MCF 10A (cell line): ENCODE measurements at regions not wholly inside any gene's neighbourhood (a gene's known extent, or its start where the extent isn't known, plus 50 kb on each side); places are given as distances from the start of the nearest gene placed in this dataset.

Source experiments
- BruUV-seq: library from RNA; stranded (reverse); fragments of 400-500 nt; replicated peaks from 2 replicates; lab custom pipeline; 2021; lab: Mats Ljungman, UMichigan
- CTCF ChIA-PET: fragments of 300-600 bp; sonication (Branson Sonifier 250); formaldehyde crosslinking; extraction: SDS; loops from one replicate; lab custom pipeline; 2021; ENCODE audit warnings: antibody characterized with exemption, inconsistent platforms; lab: Yijun Ruan, JAX
- POLR2A ChIA-PET: fragments of 300-600, 350-650 bp; sonication (Branson Sonifier 250); formaldehyde crosslinking; extraction: SDS; loops from one replicate; lab custom pipeline; 2020; ENCODE audit warnings: antibody characterized with exemption, inconsistent platforms; lab: Yijun Ruan, JAX
- DNase-seq: peaks from one replicate; pipeline ENCODE4 v3.0.0-alpha.2; 2018; ENCODE audit not compliant: unreplicated experiment
- H3K27ac Mint-ChIP-seq: one replicate; pipeline ENCODE4 v1.8.0; 2022; ENCODE audit warnings: mild to moderate bottlenecking, low read depth, mixed read lengths; ENCODE audit not compliant: unreplicated experiment
- H3K27me3 Mint-ChIP-seq: one replicate; pipeline ENCODE4 v1.8.0; 2022; ENCODE audit warnings: mixed read lengths; ENCODE audit not compliant: insufficient read depth, unreplicated experiment
- H3K36me3 Mint-ChIP-seq: one replicate; pipeline ENCODE4 v1.8.0; 2022; ENCODE audit warnings: mild to moderate bottlenecking, moderate library complexity, mixed read lengths; ENCODE audit not compliant: insufficient read depth, unreplicated experiment
- H3K4me1 Mint-ChIP-seq: one replicate; pipeline ENCODE4 v1.8.0; 2022; ENCODE audit warnings: mixed read lengths; ENCODE audit not compliant: insufficient read depth, unreplicated experiment
- H3K4me3 Mint-ChIP-seq: one replicate; pipeline ENCODE4 v1.8.0; 2022; ENCODE audit warnings: mild to moderate bottlenecking, moderate library complexity, mixed read lengths; ENCODE audit not compliant: unreplicated experiment
- H3K9me3 Mint-ChIP-seq: one replicate; pipeline ENCODE4 v1.8.0; 2022; ENCODE audit warnings: mixed read lengths; ENCODE audit not compliant: unreplicated experiment
- CTCF ChIP-seq: fragments of 200-600 bp; IDR thresholded peaks from one replicate; pipeline ENCODE4 v1.8.0; 2022; ENCODE audit warnings: antibody characterized with exemption, mild to moderate bottlenecking; ENCODE audit not compliant: unreplicated experiment
- intact Hi-C: fragments of 100-400 bp; cut with micrococcal nuclease; formaldehyde crosslinking; loops from 2 replicates; pipeline ENCODE4 v1.14.1; 2022

GRCh38 chr13:112140366-112140765, 73.4 kb downstream of the SOX1 start:
- BruUV-seq, result no TSS peak
- Mint-ChIP-seq H3K4me3 (no peak overlapping the region), H3K9me3 (no peaks in the 10 kb centered on the region), H3K27ac (no peak overlapping the region), H3K36me3 (peaks cover 9% of the 10 kb centered on the region), H3K27me3 (no peaks in the 10 kb centered on the region), H3K4me1 (no peaks in the 10 kb centered on the region)
- no peak for TF ChIP-seq CTCF
- intact Hi-C loops, result no loop called here
- DNase-seq, result peak; percentile 21
- CTCF ChIA-PET, result interaction anchor here (0.6 kb wide), 2 partner anchors 18 to 237 kb away, joined by 3 read pairs; no protein-coding TSS in a partner anchor
- POLR2A ChIA-PET, result no interaction called here

GRCh38 chr13:112141643-112142400, 74.9 kb downstream of the SOX1 start:
- BruUV-seq, result no TSS peak
- no peak overlapping the region for H3K27ac Mint-ChIP-seq
- H3K27me3 Mint-ChIP-seq, result no peaks in the 10 kb centered on the region
- CTCF ChIA-PET, result interaction anchor here (0.7 kb wide), 1 partner anchor 526 kb away, joined by 3 read pairs; no protein-coding TSS in a partner anchor
- no peak for TF ChIP-seq CTCF
- H3K36me3 Mint-ChIP-seq, result peaks cover 9% of the 10 kb centered on the region
- intact Hi-C loops, result no loop called here
- DNase-seq, result no peak
- POLR2A ChIA-PET, result no interaction called here
- no peak overlapping the region for H3K4me3 Mint-ChIP-seq
- H3K4me1 Mint-ChIP-seq, result no peaks in the 10 kb centered on the region
- no peaks in the 10 kb centered on the region for H3K9me3 Mint-ChIP-seq

- Mint-ChIP-seq H3K4me1 (no peaks in the 10 kb centered on the region), H3K27ac (no peak overlapping the region), H3K9me3 (no peaks in the 10 kb centered on the region), H3K4me3 (no peak overlapping the region), H3K36me3 (peaks cover 9% of the 10 kb centered on the region), H3K27me3 (no peaks in the 10 kb centered on the region)
- TF ChIP-seq CTCF, result no peak
- no peak for DNase-seq
- BruUV-seq, result no TSS peak
- CTCF ChIA-PET, result interaction anchor here (0.7 kb wide), 1 partner anchor 527 kb away, joined by 3 read pairs; no protein-coding TSS in a partner anchor
- intact Hi-C loops, result no loop called here
- POLR2A ChIA-PET, result no interaction called here
Measured at GRCh38 chr13:112142401-112142930, 75.5 kb downstream of the SOX1 start.

GRCh38 chr13:112143046-112143752, 76.2 kb downstream of the SOX1 start:
- Mint-ChIP-seq H3K4me1 (no peaks in the 10 kb centered on the region), H3K36me3 (peaks cover 9% of the 10 kb centered on the region), H3K4me3 (no peak overlapping the region), H3K9me3 (no peaks in the 10 kb centered on the region), H3K27me3 (no peaks in the 10 kb centered on the region), H3K27ac (no peak overlapping the region)
- POLR2A ChIA-PET, result no interaction called here
- TF ChIP-seq CTCF, result no peak
- intact Hi-C loops, result no loop called here
- DNase-seq, result no peak
- CTCF ChIA-PET, result no interaction called here
- no TSS peak for BruUV-seq
